Activated CD8-positive, alpha-beta memory T cell treated with anti-CD3 and anti-CD28 coated beads, Interleukin-2, amount 50 U/mL, for 4 hours (primary cell): ENCODE measurements at regions not wholly inside any gene's neighbourhood (a gene's known extent, or its start where the extent isn't known, plus 50 kb on each side); places are given as distances from the start of the nearest gene placed in this dataset.
"Not testable (repeated sequence)": the region's sequence is repeated elsewhere in the genome, so short reads cannot be mapped to it uniquely, and the experiment has no call there.

Experiments used
- DNase-seq: peaks from one replicate; pipeline ENCODE4 v3.0.0-alpha.2; 2020

DNA sequence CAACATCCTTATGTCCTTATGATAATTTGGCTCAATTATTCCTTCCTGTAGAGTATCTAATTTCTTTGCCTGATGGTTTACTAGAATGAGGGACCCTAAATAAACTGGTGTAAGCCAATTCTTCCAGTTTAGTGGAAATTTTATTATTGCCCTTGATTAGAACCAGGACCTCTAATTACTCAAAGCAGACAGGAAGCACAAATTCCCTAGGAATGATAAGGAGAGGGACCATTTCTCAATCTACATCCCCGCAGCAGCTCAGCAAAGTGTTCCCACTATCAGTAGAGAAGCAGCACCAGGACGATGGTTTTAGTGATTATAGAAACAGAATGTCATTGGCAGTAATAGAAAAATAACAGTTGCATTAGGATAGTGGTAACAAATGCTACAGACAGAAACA, 97.1 kb downstream of the PLPPR4 start:
- no peak for DNase-seq

DNA sequence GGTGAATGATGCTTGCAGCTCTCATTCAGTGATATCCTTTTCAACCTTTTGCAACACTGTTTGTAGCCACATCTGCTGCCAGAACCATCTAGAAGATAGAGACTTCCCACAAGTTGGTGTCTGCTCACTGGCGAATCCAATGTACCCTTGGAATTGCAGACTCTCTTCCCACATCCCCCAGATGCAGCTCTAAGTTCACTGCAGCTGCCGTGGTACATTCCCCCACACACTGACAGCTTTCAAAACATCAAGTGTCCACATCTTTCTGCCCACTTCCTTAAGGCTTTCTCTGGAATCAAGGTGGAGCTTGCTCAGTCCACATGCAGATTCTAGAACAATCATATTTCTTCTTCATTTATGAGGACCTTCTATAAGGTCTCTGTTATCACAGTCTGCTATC, 99.2 kb downstream of the PLPPR4 start:
- DNase-seq, result no peak

DNA sequence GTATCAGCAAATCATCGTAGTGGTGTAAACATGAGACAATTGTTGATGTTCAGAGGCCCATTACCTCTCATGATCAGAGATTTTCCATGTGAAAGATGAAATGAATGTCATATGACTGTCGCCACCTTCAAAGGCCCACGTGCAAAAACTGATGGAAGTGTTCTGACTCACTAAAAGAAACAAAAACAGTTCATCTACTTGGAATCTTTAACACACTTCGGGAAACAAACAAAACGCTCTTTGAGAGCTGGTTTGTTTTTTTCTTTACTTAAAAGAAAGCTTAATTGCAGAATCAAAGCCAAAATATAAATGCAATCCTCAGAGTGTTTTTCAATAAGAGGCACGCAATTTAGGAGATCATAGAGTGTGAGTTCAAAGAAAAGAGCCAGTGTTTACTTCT, 100.8 kb downstream of the PLPPR4 start:
- no peak for DNase-seq

DNA sequence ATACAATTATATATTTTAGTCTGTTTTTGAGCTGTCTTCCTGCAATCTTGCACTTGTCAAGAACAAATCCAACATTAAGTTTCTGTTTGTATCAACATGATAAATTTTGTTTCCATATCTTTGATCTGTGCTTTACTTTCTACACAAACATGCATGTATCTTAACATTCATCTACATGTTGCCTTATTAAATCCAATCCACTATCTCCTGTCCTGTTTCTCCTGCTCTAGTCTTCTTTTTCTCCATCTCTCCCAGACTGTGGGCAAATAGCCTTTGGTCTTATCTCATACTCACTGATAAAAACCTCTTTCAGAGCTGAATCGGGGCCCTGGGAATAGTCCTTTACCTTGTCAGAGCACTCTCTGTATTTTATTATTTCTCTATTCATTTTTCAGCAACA, 101.3 kb downstream of the PLPPR4 start:
- no peak for DNase-seq

DNA sequence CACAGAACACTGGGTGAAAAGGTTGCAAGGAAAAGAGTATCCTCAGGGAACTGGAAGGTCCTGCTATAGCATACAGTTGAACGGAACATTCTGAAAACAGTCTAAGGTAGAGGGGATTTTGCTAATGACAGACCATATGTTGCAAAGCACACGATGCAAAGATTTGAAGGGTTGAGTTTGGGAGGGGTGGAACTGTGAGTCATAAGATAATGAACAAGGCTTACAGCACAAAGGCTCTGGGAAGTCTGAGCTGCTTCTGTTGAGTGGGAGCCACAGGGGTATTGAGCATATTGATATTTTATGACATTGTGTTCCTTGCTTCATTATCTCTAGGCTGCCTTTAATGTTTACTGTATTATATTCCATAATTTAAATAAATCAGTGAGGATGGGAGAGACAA, 104.9 kb downstream of the PLPPR4 start:
- DNase-seq, result no peak

DNA sequence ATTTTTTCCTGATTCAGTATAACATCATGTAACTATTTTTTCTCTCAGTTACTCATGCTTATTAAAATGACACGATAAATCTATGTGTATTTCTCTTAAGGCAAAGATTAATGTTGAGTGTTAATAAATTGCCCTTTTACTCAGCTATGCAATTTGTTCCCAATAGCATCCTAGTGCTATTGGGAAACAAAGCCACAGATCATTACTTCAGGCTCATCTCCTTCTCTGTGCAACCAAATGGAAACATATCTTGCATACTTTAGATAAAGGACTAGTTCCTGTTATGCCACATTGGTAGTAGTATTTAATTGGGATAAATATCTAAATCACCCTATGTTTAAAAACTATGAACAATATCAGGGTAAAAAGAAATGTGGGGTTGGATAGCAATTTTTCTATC, 106.2 kb downstream of the PLPPR4 start:
- no peak for DNase-seq

DNA sequence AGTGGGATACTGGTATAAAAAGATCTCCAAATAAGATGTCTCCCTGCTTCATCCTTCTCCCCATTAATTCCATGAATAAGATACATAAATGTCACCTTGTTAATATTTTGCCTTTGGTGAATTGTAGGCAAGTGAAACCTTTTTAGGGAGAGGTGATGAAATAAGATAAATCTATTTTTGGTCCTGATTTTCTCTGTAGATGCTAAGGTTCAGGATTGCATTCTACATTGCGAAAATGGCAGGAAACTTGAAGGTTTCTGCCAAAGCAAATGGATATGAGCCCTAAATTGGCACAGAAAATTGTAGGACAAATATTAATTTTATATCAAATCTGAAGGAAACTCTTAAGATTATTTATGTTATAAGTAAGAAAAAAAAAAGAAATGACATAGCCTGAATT, 107.1 kb downstream of the PLPPR4 start:
- no peak for DNase-seq

DNA sequence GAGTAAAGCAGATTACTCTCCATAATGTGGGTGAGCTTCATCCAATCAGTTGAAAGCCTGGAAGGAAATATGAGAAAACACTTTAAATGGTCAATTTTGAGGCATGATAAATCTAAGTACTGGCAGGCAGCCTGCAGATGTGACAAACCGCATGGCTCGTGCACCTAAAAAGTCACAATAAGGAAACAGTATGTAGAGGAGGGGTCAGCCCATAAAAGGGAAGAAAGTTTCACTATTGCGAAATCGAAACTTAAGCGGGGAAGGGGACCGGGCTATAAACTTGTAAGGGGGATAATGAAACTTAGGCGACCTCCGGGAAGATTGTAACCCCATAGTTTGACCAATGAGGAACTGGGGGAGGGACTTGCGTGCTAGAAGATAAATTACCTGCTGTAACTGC, 109.8 kb downstream of the PLPPR4 start:
- DNase-seq, result no peak

DNA sequence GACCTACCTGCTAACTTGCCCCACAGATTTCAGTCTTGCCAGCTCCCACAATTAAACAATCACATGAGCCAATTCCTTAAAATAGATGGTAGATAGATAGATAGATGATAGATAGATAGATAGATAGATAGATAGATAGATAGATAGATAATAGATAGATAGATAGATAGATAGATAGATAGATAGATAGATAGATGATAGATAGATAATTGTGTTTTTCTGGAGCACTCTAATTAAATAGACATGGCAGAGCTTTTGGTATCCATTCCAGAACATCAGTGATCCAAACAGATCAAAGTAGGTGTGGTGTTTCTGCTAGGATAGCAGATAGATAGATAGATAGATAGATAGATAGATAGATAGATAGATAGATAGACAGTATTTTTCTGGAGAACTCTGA, 110.4 kb downstream of the PLPPR4 start:
- not testable (repeated sequence) for DNase-seq

DNA sequence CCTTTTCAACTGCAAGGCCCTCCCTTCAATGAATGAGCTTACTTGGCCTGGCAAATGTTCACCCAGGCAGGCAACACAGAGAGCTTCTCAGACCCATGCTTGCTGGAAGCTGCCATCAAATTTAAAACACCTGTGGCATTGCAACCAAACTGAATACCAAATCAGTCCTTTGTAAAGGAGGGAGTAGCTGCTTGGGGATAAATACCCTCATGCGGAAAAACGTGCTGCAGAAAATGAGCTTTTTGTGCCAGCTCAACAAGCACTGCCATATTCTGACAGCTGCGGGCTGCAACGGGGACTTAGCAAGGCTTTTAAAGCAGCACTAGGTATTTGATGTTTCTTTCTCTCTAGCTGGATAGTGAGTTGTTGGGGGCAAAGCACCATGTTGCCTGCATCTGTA, 119.7 kb downstream of the PLPPR4 start:
- no peak for DNase-seq

DNA sequence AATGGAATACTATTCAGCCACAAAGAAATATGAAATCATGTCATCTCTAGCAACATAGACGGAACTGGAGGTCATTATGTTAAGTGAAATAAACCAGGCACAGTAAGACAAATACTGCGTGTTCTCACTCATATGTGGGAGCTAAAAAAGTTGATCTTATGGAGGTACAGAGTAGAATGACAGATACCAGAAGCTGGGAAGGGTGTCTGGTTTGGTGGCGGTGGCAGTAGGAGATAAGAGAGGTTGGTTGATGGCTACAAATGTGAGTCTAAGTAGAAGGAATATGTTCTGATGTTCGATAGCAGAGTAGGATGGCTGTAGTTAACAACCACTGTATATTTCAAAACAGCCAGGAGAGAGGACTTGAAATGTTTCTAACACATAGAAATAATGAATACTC, 121.6 kb downstream of the PLPPR4 start:
- no peak for DNase-seq

DNA sequence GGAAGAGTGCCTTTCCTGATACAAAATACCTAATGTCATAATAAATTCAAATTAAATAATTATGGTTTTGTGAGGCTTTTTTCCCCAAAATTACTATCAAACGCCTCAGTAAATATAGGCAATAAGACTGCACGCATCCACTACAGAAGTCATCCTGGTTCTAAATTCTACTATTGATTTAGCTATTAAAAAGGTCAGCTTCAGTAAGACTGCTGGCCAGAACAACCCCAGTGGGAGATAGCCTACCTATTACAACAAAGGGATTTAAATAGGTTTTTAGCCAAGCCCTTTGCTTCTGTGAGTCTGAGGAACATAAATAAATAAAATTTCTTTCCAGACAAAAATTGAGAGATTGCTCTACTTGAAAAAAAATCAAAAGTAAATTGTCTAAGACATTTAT, 132.1 kb downstream of the PLPPR4 start:
- no peak for DNase-seq

DNA sequence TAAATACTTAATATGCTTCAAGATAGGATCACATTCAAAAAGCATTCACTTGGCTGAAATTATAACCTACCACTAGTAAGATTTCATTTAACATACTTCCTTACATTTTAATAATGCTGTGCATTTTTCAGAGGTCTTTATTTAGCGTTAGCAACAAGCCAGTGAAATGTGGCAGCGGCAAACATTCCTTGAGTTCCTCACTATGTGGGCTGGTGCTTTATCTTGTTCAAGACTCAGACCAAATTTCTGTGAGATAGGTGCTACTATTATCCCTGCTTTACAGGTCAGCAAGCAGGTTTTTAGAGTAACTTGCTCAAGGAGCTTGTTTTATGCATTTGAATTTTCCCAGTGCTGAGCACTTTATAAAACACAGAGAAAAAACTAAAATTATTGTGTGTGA, 132.7 kb downstream of the PLPPR4 start:
- DNase-seq, result no peak

DNA sequence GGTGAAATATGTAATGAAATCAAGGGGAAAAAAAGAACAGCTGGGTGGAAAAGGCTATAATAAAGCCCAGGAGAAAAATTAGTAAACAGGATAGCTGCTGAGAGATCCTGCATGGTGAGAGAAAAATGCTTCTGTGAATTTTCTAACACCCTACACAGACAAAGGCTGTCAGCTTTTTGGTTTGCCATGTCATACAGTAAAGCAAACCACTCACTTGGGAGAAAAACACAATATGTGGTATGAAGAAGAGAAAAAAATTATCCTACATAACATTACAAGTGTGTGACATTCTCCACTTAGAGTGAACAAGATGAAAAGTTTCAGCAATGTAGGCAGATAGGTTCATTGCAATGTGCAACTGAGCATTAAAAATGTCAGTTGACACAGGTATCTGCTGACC, 133.6 kb downstream of the PLPPR4 start:
- DNase-seq, result no peak

DNA sequence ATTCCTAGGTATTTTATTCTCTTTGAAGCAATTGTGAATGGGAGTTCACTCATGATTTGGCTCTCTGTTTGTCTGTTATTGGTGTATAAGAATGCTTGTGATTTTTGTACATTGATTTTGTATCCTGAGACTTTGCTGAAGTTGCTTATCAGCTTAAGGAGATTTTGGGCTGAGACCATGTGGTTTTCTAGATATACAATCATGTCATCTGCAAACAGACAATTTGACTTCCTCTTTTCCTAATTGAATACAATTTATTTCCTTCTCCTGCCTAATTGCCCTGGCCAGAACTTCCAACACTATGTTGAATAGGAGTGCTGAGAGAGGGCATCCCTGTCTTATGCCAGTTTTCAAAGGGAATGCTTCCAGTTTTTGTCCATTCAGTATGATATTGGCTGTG, 137.3 kb downstream of the PLPPR4 start:
- DNase-seq, result not testable (repeated sequence)

DNA sequence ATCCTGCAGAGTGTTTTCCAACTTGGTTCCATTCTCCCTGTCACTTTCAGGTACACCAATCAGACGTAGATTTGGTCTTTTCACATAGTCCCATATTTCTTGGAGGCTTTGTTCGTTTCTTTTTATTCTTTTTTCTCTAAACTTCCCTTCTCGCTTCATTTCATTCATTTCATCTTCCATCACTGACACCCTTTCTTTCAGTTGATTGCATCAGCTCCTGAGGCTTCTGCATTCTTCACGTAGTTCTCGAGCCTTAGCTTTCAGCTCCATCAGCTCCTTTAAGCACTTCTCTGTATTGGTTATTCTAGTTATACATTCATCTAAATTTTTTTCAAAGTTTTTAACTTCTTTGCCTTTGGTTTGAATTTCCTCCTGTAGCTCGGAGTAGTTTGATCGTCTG, 140.1 kb downstream of the PLPPR4 start:
- DNase-seq, result not testable (repeated sequence)

DNA sequence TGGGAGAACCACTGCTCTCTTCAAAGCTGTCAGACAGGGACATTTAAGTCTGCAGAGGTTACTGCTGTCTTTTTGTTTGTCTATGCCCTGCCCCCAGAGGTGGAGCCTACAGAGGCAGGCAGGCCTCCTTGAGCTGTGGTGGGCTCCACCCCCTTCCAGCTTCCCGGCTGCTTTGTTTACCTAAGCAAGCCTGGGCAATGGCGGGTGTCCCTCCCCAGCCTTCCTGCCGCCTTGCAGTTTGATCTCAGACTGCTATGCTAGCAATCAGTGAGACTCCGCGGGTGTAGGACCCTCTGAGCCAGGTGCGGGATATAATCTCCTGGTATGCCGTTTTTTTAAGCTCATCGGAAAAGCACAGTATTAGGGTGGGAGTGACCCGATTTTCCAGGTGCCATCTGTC, 141.0 kb downstream of the PLPPR4 start:
- not testable (repeated sequence) for DNase-seq

DNA sequence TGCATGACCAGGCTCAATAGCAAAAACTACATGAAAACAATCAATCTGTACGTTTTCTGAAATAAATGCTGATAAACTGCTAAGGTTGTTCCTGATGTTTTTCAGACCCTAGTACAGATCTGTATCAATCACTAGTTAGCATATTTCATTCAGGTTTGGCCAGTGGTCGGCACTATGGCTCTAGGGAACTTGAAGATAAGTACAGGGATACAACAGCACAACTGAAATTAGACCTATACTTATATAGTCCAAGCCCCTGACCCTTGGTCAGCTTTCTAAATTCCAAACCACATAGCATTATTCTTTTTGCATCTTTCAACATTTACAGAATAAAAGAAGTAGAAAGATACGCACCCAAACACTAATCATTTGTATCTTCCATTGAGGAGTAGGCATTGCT, 142.7 kb downstream of the PLPPR4 start:
- no peak for DNase-seq

DNA sequence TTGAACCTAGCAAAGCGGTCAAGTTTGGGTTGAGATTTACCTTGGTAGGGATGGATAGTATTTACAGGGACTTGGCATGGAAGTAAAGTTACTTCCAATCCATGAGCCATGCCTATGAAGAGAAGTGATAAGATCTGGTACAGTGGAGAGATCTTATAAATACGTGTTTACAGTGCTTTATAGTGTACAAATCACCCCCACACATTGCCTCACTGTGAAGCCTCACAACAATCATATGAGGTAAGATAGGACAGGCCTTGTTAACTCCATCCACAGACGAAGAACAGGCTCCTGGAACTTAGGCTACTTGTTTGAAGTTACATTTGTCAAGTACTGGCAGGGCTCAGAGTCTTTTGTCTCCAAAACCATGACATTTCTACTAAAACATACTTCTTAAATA, 159.8 kb downstream of the PLPPR4 start:
- no peak for DNase-seq

DNA sequence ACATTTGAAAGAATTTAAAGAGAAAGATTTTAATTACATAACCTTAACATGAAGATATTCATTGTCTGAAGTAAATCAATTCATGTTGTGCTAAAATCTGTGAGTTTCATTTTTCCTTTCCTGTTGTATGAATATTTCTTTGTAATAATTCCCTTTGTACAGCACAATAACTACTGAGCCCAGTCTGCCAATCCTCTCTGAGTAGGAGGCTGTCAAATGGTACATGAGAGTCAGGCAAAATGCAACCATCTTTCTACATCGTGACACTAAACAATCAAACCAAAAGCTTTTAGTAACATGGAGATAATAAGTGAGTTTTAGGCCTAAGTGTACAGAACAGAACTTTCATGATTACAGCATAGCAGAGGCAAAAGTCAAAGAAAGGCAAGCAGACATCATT, 165.5 kb downstream of the PLPPR4 start:
- DNase-seq, result no peak

DNA sequence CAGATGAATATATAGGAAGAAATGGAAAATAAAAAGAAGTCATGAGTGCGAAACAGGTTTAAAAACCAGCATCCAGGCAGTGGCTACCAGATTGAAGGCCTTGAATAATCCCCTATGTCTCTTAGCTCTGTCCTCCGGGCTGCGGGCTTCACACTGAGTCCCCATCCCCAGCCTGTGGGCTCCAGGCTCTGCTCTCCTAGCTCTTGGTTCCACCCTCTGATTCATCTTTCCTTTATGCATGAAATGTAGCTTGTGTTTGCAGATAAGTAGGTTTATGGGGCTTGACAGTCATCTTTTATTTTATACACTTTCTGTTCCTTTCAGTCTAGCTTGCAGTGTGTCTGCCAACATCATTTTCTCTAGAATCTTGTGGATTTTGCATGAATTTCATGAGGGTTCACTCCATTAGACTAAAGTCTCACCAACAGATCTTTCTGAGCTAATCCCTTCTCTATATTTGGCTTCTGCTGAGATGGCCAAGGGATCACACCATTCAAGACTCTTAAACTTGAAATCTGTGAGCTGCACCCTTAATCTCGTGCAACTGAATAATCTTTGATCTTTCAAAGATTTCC, 174.5 kb downstream of the PLPPR4 start:
- no peak for DNase-seq

DNA sequence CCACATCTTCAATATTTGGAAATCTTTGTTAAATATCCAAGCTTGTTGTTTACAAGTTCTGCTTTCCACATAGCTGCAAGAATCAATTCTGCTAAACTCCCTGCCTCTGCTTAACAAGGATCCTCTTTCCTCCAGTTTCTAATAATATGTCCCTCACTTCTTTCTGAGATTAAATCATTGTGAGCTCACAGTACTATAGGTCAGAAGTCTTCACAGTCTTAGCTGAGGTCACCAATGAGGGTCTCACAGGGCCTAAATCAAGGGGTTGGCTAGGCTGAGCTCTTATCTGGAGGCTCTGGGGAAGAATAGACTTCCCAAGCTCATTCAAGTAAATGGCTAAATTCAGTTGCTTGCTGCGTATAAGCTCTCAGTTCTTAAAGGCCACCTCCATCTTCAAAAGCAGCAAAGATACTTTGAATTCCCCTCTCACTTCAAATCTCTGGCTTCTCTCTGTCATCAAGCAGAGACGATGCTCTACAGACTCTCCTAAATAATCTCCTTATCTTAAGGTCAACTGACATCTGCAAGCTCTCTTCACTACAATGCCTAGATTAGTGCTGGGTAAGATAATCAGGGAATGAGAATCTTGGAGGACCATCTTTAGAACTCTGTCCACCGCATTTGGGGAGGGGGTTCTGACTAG, 175.3 kb downstream of the PLPPR4 start:
- DNase-seq, result no peak

DNA sequence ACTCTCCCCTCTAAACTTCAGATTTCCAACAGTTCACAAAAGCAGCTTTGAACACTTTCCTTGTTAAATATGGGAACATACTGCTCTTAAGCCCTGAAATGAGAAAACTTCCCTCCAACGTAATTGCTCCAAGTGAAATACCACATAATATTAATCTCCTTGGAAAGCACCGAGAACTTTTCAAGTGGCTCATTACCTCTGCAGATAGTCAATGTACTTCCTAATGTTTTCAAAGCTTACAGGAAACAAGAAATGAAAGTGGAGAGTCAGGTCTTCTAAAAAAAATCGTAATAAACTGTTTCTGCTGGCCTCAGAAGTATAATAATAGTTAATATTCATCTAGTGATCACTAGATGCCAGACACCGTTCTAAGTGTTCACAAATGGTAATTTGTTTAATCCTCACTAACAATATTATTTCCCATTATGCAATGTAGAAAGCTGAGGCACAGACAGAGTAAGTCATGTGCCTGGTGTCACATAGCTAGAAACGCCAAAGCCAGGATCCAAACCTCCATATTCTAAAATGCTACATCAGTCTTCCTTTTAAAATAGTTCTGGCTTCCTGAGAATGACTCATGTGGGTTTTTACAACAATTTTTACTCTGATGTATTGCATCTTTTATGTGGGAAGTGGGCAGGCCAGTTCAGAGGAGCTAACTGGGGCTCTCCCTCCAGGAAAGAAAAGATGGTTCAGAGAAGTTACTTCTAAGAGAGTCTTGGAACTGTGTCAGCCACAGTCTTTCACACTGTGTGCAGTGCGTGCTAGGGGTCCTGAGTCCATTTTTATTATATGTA, 177.2 kb downstream of the PLPPR4 start:
- DNase-seq, result no peak

DNA sequence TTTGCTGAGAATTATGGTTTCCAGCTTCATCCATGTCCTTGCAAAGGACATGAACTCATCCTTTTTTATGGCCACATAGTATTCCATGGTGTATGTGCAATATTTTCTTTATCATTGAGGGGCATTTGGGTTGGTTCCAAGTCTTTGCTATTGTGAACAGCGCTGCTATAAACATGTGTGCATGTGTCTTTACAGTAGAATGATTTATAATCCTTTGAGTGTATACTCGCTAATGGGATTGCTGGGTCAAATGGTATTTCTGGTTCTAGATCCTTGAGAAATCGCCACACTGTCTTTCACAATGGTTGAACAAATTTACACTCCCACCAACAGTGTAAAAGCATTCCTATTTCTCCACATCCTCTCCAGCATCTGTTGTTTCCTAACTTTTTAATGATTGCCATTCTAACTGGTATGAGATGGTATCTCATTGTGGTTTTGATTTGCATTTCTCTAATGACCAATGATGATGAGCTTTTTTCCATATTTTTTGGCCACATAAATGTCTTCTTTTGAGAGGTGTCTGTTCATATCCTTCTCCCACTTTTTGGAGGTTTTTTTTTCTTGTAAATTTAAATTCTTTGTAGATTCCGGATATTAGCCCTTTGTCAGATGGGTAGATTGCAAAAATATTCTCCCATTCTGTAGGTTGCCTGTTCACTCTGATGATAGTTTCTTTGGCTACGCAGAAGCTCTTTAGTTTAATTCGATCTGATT, 180.1 kb downstream of the PLPPR4 start:
- DNase-seq, result not testable (repeated sequence)
